IMR-90 (cell line): ENCODE measurements at regions not wholly inside any gene's neighbourhood (a gene's known extent, or its start where the extent isn't known, plus 50 kb on each side); places are given as distances from the start of the nearest gene placed in this dataset.
A peak's percentile ranks its signal among the peaks of the same experiment; 100 is the strongest.

ENCODE experiments used
- ATAC-seq: fragments of 200-7000 bp; cut with Tn5 transposase; 2 replicates; pipeline ENCODE4 v1.9.1; 2020; ENCODE audit warnings: low read depth, mild to moderate bottlenecking, moderate library complexity
- BruUV-seq: library from RNA; stranded (reverse); fragments of 400-500 nt; replicated peaks from 2 replicates; lab custom pipeline; 2021; lab: Mats Ljungman, UMichigan
- CTCF ChIA-PET: fragments of 300-600 bp; formaldehyde crosslinking; extraction: SDS; loops from one replicate; lab custom pipeline; 2021; ENCODE audit warnings: antibody characterized with exemption; lab: Yijun Ruan, JAX
- POLR2A ChIA-PET: fragments of 300-600 bp; sonication (Branson Sonifier 250); formaldehyde crosslinking; loops from one replicate; lab custom pipeline; 2022; ENCODE audit warnings: antibody characterized with exemption; ENCODE audit not compliant: unreplicated experiment; lab: Charles Lee
- DNase-seq: peaks from one replicate; pipeline ENCODE4 v3.0.0; 2013
- H2AFZ ChIP-seq: replicated peaks from 2 replicates; pipeline ENCODE3; 2013; ENCODE audit warnings: low read length, mild to moderate bottlenecking; ENCODE audit not compliant: poor library complexity
- H2AK5ac ChIP-seq: 2 replicates; pipeline ENCODE4 v1.6.1; 2013; ENCODE audit warnings: low read depth, low read length, inconsistent platforms
- H2AK9ac ChIP-seq: replicated peaks from 2 replicates; pipeline ENCODE3; 2013; ENCODE audit warnings: mild to moderate bottlenecking, low read depth, low read length, moderate library complexity; ENCODE audit not compliant: poor library complexity
- H2BK120ac ChIP-seq: 2 replicates; pipeline ENCODE4 v1.6.1; 2013; ENCODE audit warnings: low read depth, low read length, inconsistent platforms
- H2BK15ac ChIP-seq: 3 replicates; pipeline ENCODE4 v1.6.1; 2013; ENCODE audit warnings: low read depth, low read length, inconsistent platforms
- H2BK20ac ChIP-seq: 2 replicates; pipeline ENCODE4 v1.6.1; 2013; ENCODE audit warnings: low read depth, mild to moderate bottlenecking, inconsistent platforms, low read length, moderate library complexity
- H2BK5ac ChIP-seq: 2 replicates; pipeline ENCODE4 v1.6.1; 2013; ENCODE audit warnings: mild to moderate bottlenecking, low read depth, low read length, inconsistent platforms; ENCODE audit not compliant: poor library complexity, severe bottlenecking
- H3K14ac ChIP-seq: replicated peaks from 2 replicates; pipeline ENCODE4 v1.6.1; 2013; ENCODE audit warnings: low read depth, low read length, inconsistent platforms
- H3K18ac ChIP-seq: 2 replicates; pipeline ENCODE4 v1.6.1; 2013; ENCODE audit warnings: low read depth, low read length, control low read depth
- H3K23ac ChIP-seq: 2 replicates; pipeline ENCODE4 v1.6.1; 2013; ENCODE audit warnings: low read depth, low read length, inconsistent platforms
- H3K27ac ChIP-seq: 2 replicates; pipeline ENCODE4 v1.5.1; 2013; ENCODE audit warnings: mild to moderate bottlenecking, control low read depth, low read length; ENCODE audit not compliant: insufficient read depth
- H3K27me3 ChIP-seq: 2 replicates; pipeline ENCODE4 v1.6.1; 2013; ENCODE audit warnings: low read length; ENCODE audit not compliant: control insufficient read depth, insufficient read depth
- H3K36me3 ChIP-seq: 2 replicates; pipeline ENCODE4 v1.6.1; 2013; ENCODE audit warnings: low read length, mixed read lengths; ENCODE audit not compliant: control insufficient read depth, insufficient read depth
- H3K4ac ChIP-seq: 2 replicates; pipeline ENCODE4 v1.6.1; 2013; ENCODE audit warnings: low read depth, low read length, inconsistent platforms
- H3K4me1 ChIP-seq: 2 replicates; pipeline ENCODE4 v1.6.1; 2013; ENCODE audit warnings: low read length, mixed read lengths; ENCODE audit not compliant: control insufficient read depth, insufficient read depth
- H3K4me2 ChIP-seq: 2 replicates; pipeline ENCODE4 v1.6.1; 2013; ENCODE audit warnings: low read depth, mild to moderate bottlenecking, control low read depth, low read length, moderate library complexity
- H3K4me3 ChIP-seq: 2 replicates; pipeline ENCODE4 v1.5.1; 2013; ENCODE audit warnings: low read depth, mild to moderate bottlenecking, control low read depth, low read length, moderate library complexity; ENCODE audit not compliant: insufficient read depth
- H3K56ac ChIP-seq: 2 replicates; pipeline ENCODE4 v1.6.1; 2013; ENCODE audit warnings: low read length, inconsistent platforms; ENCODE audit not compliant: insufficient read depth; ENCODE audit errors: extremely low read depth
- H3K79me1 ChIP-seq, 2 experiments: 2 replicates each; pipeline ENCODE4 v1.6.1; 2013; ENCODE audit warnings: low read length in 2 of 2, inconsistent platforms in 1 of 2, low read depth in 1 of 2
- H3K9ac ChIP-seq: 2 replicates; pipeline ENCODE4 v1.6.1; 2013; ENCODE audit warnings: low read depth, low read length, control low read depth
- H3K9me1 ChIP-seq: 2 replicates; pipeline ENCODE4 v1.6.1; 2013; ENCODE audit warnings: low read length, inconsistent platforms; ENCODE audit not compliant: insufficient read depth
- H3K9me3 ChIP-seq: 2 replicates; pipeline ENCODE4 v1.6.1; 2013; ENCODE audit warnings: low read length; ENCODE audit not compliant: control insufficient read depth, insufficient read depth
- H4K20me1 ChIP-seq: 2 replicates; pipeline ENCODE4 v1.6.1; 2013; ENCODE audit warnings: low read length, inconsistent platforms; ENCODE audit not compliant: insufficient read depth
- H4K5ac ChIP-seq: 2 replicates; pipeline ENCODE4 v1.6.1; 2013; ENCODE audit warnings: mild to moderate bottlenecking, low read depth, low read length, control low read depth
- H4K8ac ChIP-seq, 2 experiments: 2 replicates each; pipeline ENCODE4 v1.6.1; 2013; ENCODE audit warnings: low read depth in 2 of 2, low read length in 2 of 2, control low read depth in 1 of 2, inconsistent platforms in 1 of 2
- H4K91ac ChIP-seq: 2 replicates; pipeline ENCODE4 v1.6.1; 2013; ENCODE audit warnings: low read depth, low read length, inconsistent platforms; ENCODE audit not compliant: insufficient read depth
- MXI1 ChIP-seq: IDR thresholded peaks from 2 replicates; pipeline ENCODE4 v1.6.1; 2012; ENCODE audit warnings: low read depth, mild to moderate bottlenecking, low read length, moderate library complexity, borderline replicate concordance
- POLR2A ChIP-seq: IDR thresholded peaks from 2 replicates; pipeline ENCODE4 v1.6.1; 2012; ENCODE audit warnings: mild to moderate bottlenecking, low read depth, low read length
- RAD21 ChIP-seq: IDR thresholded peaks from 2 replicates; pipeline ENCODE4 v1.6.1; 2012; ENCODE audit warnings: low read length, improper control_type of control experiment
- WGBS, 2 experiments: methylation state at CpG; one replicate each; pipeline versions ENCODE4 v1.1.5 to v1.1.7; 2013; ENCODE audit warnings: missing lambda C conversion rate in 2 of 2; ENCODE audit not compliant: insufficient read length in 1 of 2; ENCODE audit errors: extremely low coverage in 2 of 2; 5-methylcytosine and 5-hydroxymethylcytosine counted together
- dilution Hi-C: fragments of 300-500 bp; cut with HindIII; formaldehyde crosslinking; loops from one replicate; pipeline ENCODE4 v1.14.3; 2018; ENCODE audit warnings: low sequenced_read_pairs; ENCODE audit not compliant: unreplicated experiment
- in situ Hi-C: fragments of 300-500 bp; cut with MboI; formaldehyde crosslinking; loops from 3 replicates; pipeline ENCODE4 v1.14.3; 2019; ENCODE audit warnings: low sequenced_read_pairs, inconsistent platforms, mixed read lengths
- intact Hi-C: fragments of 100-400 bp; cut with micrococcal nuclease; formaldehyde crosslinking; loops from 2 replicates; pipeline ENCODE4 v1.10.0; 2022

- no TSS peak for BruUV-seq
- Histone ChIP-seq H4K5ac (peak overlapping the region; percentile 56; the same call in 1 of the 2 replicates), H2BK120ac (peak overlapping the region; percentile 82), H2AK9ac (no peak overlapping the region), H2BK20ac (peak overlapping the region; percentile 92; the same call in 1 of the 2 replicates), H3K56ac (peak overlapping the region; percentile 47), H3K23ac (peak overlapping the region; percentile 88; the same call in 1 of the 2 replicates), H3K4ac (peak overlapping the region; percentile 90), H3K36me3 (no peaks in the 10 kb centered on the region), H4K91ac (peak overlapping the region; percentile 95), H3K9ac (peak overlapping the region; percentile 45; the same call in 1 of the 2 replicates), H3K4me1 (peaks cover 19% of the 10 kb centered on the region), H3K27ac (peak overlapping the region; percentile 32), H3K27me3 (no peaks in the 10 kb centered on the region), H3K79me1 (no peaks in the 10 kb centered on the region), H4K20me1 (no peaks in the 10 kb centered on the region), H3K9me3 (peaks cover 5% of the 10 kb centered on the region), H4K8ac (peak overlapping the region; percentile 80 to 82), H3K4me2 (no peak overlapping the region; the same call in 1 of the 2 replicates), H3K18ac (peak overlapping the region; percentile 58; the same call in 1 of the 2 replicates), H2BK5ac (peak overlapping the region; percentile 91), H3K14ac (peak overlapping the region; percentile 85), H2AK5ac (peak overlapping the region; percentile 96; the same call in 1 of the 2 replicates), H3K4me3 (no peak overlapping the region), H2BK15ac (peak overlapping the region; percentile 92; the same call in 2 of the 3 replicates), H2AFZ (peak overlapping the region; percentile 60), H3K9me1 (peaks cover 6% of the 10 kb centered on the region; the same call in 1 of the 2 replicates)
- 0 out of 2 replicates have a peak, but pooled peaks have one; percentile 38 for TF ChIP-seq POLR2A
- no peak for TF ChIP-seq RAD21
- no peak for TF ChIP-seq MXI1
- DNase-seq (peak; percentile 87), ATAC-seq (peak; percentile 62)
- dilution Hi-C loops (no loop called here), intact Hi-C loops (loop anchor here (5.0 kb wide), 1 partner anchor 881 kb away; no protein-coding TSS in a partner anchor), in situ Hi-C loops (no loop called here)
- ChIA-PET POLR2A (no interaction called here), CTCF (interaction anchor here (0.6 kb wide), 1 partner anchor 13 kb away, joined by 4 read pairs; no protein-coding TSS in a partner anchor)
- WGBS, 2 experiments: 67% methylated on average over 1 of the region's 3 CpGs; no CpG with 5 or more reads in 1 of the 2 experiments
These were observed 101.3 kb upstream of the NDUFV2 start for GRCh38 chr18:9001209-9001608.
